HCT116 (cell line): ENCODE measurements at regions not wholly inside any gene's neighbourhood (a gene's known extent, or its start where the extent isn't known, plus 50 kb on each side); places are given as distances from the start of the nearest gene placed in this dataset.
"Not testable (repeated sequence)": the region's sequence is repeated elsewhere in the genome, so short reads cannot be mapped to it uniquely, and the experiment has no call there.

ENCODE experiments used
- ATAC-seq: fragments of 200-7000 bp; cut with Tn5 transposase; 2 replicates; pipeline ENCODE4 v1.9.1; 2020; ENCODE audit warnings: mild to moderate bottlenecking, moderate library complexity
- BruUV-seq: library from RNA; stranded (reverse); fragments of 400-500 nt; replicated peaks from 2 replicates; lab custom pipeline; 2021; lab: Mats Ljungman, UMichigan
- CTCF ChIA-PET: fragments of 300-600 bp; sonication (Branson Sonifier 250); formaldehyde crosslinking; loops from one replicate; lab custom pipeline; 2021; ENCODE audit warnings: antibody characterized with exemption; lab: Charles Lee
- POLR2A ChIA-PET: fragments of 300-600, 350-600 bp; sonication (Branson Sonifier 250); formaldehyde crosslinking; loops from one replicate; lab custom pipeline; 2021; ENCODE audit warnings: antibody characterized with exemption; lab: Charles Lee
- RAD21 ChIA-PET, 2 experiments: fragments of 300-600 bp; sonication (Branson Sonifier 250); formaldehyde crosslinking; loops; one replicate each; lab custom pipeline; 2023; ENCODE audit warnings: low total read pairs in 2 of 2; ENCODE audit not compliant: uncharacterized antibody in 2 of 2, unreplicated experiment in 2 of 2, low non-redundant PET in 1 of 2; lab: Charles Lee
- DNase-seq: peaks from one replicate; pipeline ENCODE4 v3.0.0-alpha.2; 2010; ENCODE audit warnings: low read depth, low spot score
- H2AFZ ChIP-seq: fragments of 200-600 bp; shearing (Covaris generic), sonication (generic); 2 replicates; pipeline ENCODE4 v1.6.1; 2017; ENCODE audit warnings: low read depth, mixed run types, mixed read lengths, antibody characterized with exemption, low read length; ENCODE audit not compliant: poor library complexity, severe bottlenecking
- H3K27ac ChIP-seq: 2 replicates; pipeline ENCODE4 v1.5.1; 2012; ENCODE audit warnings: low read depth, low read length
- H3K27me3 ChIP-seq: fragments of 200-600 bp; sonication (generic); 2 replicates; pipeline ENCODE4 v1.6.1; 2016; ENCODE audit warnings: mixed run types, low read length, mixed read lengths; ENCODE audit not compliant: insufficient read depth
- H3K36me3 ChIP-seq, 2 experiments: fragments of 200-500 bp in 1 of 2; fragments of 200-600 bp in 1 of 2; sonication (Bioruptor generic) in 1 of 2; sonication (generic) in 1 of 2; 2 replicates each; pipeline versions ENCODE4 v1.5.1 to v1.6.1; 2014 to 2016; ENCODE audit warnings: low read length in 2 of 2, inconsistent platforms in 1 of 2, mixed read lengths in 1 of 2, mixed run types in 1 of 2; ENCODE audit not compliant: insufficient read depth in 2 of 2, control insufficient read depth in 1 of 2
- H3K4me1 ChIP-seq, 2 experiments: fragments of 200-600 bp in 1 of 2; sonication (generic) in 1 of 2; 2 replicates each; pipeline versions ENCODE4 v1.5.1 to v1.6.1; 2012 to 2017; ENCODE audit warnings: low read length in 2 of 2, inconsistent platforms in 1 of 2, mild to moderate bottlenecking in 1 of 2, mixed read lengths in 1 of 2, mixed run types in 1 of 2, moderate library complexity in 1 of 2; ENCODE audit not compliant: insufficient read depth in 2 of 2, control insufficient read depth in 1 of 2
- H3K4me2 ChIP-seq: fragments of 200-600 bp; sonication (generic); 2 replicates; pipeline ENCODE4 v1.6.1; 2017; ENCODE audit warnings: mixed run types, low read length, mixed read lengths
- H3K4me3 ChIP-seq, 2 experiments: fragments of 200-600 bp in 1 of 2; sonication (generic) in 1 of 2; replicated peaks in 1 of 2; 2 replicates each; pipeline ENCODE4 v1.5.1; 2011 to 2016; ENCODE audit warnings: low read length in 2 of 2, control low read depth in 1 of 2, low read depth in 1 of 2, mild to moderate bottlenecking in 1 of 2, mixed read lengths in 1 of 2, mixed run types in 1 of 2
- H3K79me2 ChIP-seq: fragments of 200-600 bp; sonication (generic); 2 replicates; pipeline ENCODE4 v1.6.1; 2017; ENCODE audit warnings: mild to moderate bottlenecking, mixed run types, low read length, moderate library complexity, mixed read lengths; ENCODE audit not compliant: insufficient read depth
- H3K9ac ChIP-seq: fragments of 200-600 bp; sonication (generic); 2 replicates; pipeline ENCODE4 v1.6.1; 2016; ENCODE audit warnings: low read length, mixed read lengths
- H3K9me2 ChIP-seq: fragments of 200-600 bp; sonication (generic), shearing (Covaris generic); 2 replicates; pipeline ENCODE4 v1.6.1; 2017; ENCODE audit warnings: mixed run types, mild to moderate bottlenecking, moderate library complexity; ENCODE audit not compliant: insufficient read depth
- H3K9me3 ChIP-seq, 2 experiments: fragments of 200-500 bp in 1 of 2; fragments of 200-600 bp in 1 of 2; sonication (Bioruptor generic) in 1 of 2; sonication (generic) in 1 of 2; 2 replicates each; pipeline ENCODE4 v1.6.1; 2014 to 2017; ENCODE audit warnings: low read length in 2 of 2, mixed read lengths in 2 of 2, inconsistent platforms in 1 of 2, low read depth in 1 of 2, mild to moderate bottlenecking in 1 of 2, mixed run types in 1 of 2, moderate library complexity in 1 of 2; ENCODE audit not compliant: control insufficient read depth in 1 of 2, insufficient read depth in 1 of 2
- H4K20me1 ChIP-seq: fragments of 200-600 bp; sonication (generic), shearing (Covaris generic); 2 replicates; pipeline ENCODE4 v1.6.1; 2017; ENCODE audit warnings: mixed run types, mild to moderate bottlenecking, moderate library complexity; ENCODE audit not compliant: insufficient read depth
- ATF3 ChIP-seq: IDR thresholded peaks from 2 replicates; pipeline ENCODE4 v1.6.1; 2012
- CBX3 ChIP-seq: IDR thresholded peaks from 2 replicates; pipeline ENCODE4 v1.6.1; 2012; ENCODE audit warnings: low read depth
- CEBPB ChIP-seq: IDR thresholded peaks from 2 replicates; pipeline ENCODE4 v1.6.1; 2012; ENCODE audit warnings: low read depth
- CTCF ChIP-seq, 3 experiments: fragments of 200-600 bp in 1 of 3; sonication (generic) in 1 of 3; IDR thresholded peaks in 2 of 3; conservative IDR thresholded peaks in 1 of 3; 2 replicates each; pipeline ENCODE4 v1.5.1; 2012 to 2017; ENCODE audit warnings: low read depth in 2 of 3, low read length in 2 of 3, antibody characterized with exemption in 1 of 3, borderline replicate concordance in 1 of 3, control low read depth in 1 of 3, mild to moderate bottlenecking in 1 of 3, mixed read lengths in 1 of 3, mixed run types in 1 of 3, moderate library complexity in 1 of 3; ENCODE audit not compliant: insufficient read depth in 1 of 3
- EGR1 ChIP-seq: IDR thresholded peaks from 2 replicates; pipeline ENCODE4 v1.6.1; 2012; ENCODE audit warnings: low read depth
- ELF1 ChIP-seq: IDR thresholded peaks from 2 replicates; pipeline ENCODE4 v1.6.1; 2012; ENCODE audit warnings: low read depth, borderline replicate concordance
- EZH2phosphoT487 ChIP-seq: fragments of 200-600 bp; IDR thresholded peaks from 2 replicates; pipeline ENCODE4 v1.6.1; 2018; ENCODE audit warnings: antibody characterized with exemption, borderline replicate concordance
- FOSL1 ChIP-seq: IDR thresholded peaks from 2 replicates; pipeline ENCODE4 v1.6.1; 2012; ENCODE audit warnings: low read depth
- MAX ChIP-seq: IDR thresholded peaks from 2 replicates; pipeline ENCODE4 v1.6.1; 2012
- POLR2A ChIP-seq: IDR thresholded peaks from 2 replicates; pipeline ENCODE4 v1.7.0; 2011; ENCODE audit warnings: borderline replicate concordance; ENCODE audit not compliant: insufficient read depth, insufficient read length; ENCODE audit errors: extremely low read depth
- POLR2AphosphoS5 ChIP-seq: IDR thresholded peaks from 2 replicates; pipeline ENCODE4 v1.6.1; 2011; ENCODE audit warnings: mild to moderate bottlenecking, low read depth, low read length, moderate library complexity
- RAD21 ChIP-seq: IDR thresholded peaks from 2 replicates; pipeline ENCODE4 v1.6.1; 2012; ENCODE audit warnings: low read depth, mild to moderate bottlenecking
- REST ChIP-seq: IDR thresholded peaks from 2 replicates; pipeline ENCODE4 v1.6.1; 2012; ENCODE audit warnings: low read depth
- SIN3A ChIP-seq: IDR thresholded peaks from 2 replicates; pipeline ENCODE4 v1.6.1; 2012; ENCODE audit warnings: low read depth
- SRF ChIP-seq: IDR thresholded peaks from 2 replicates; pipeline ENCODE4 v1.6.1; 2012; ENCODE audit warnings: low read depth
- TCF7L2 ChIP-seq: IDR thresholded peaks from 2 replicates; pipeline ENCODE4 v1.7.0; 2011; ENCODE audit warnings: borderline replicate concordance, inconsistent platforms; ENCODE audit not compliant: insufficient read depth, insufficient read length; ENCODE audit errors: extremely low read depth
- YY1 ChIP-seq: IDR thresholded peaks from 2 replicates; pipeline ENCODE4 v1.6.1; 2011; ENCODE audit warnings: low read length, low read depth, moderate library complexity, mild to moderate bottlenecking; ENCODE audit not compliant: insufficient replicate concordance; ENCODE audit errors: extremely low read depth
- intact Hi-C: fragments of 100-400 bp; cut with micrococcal nuclease; formaldehyde crosslinking; loops from 2 replicates; pipeline ENCODE4 v1.10.0; 2022

- H3K27me3 ChIP-seq, result no peaks in the 10 kb centered on the region
- RAD21 ChIA-PET, result no interaction called here
- H3K9me3 ChIP-seq, result no peaks in the 10 kb centered on the region
- H4K20me1 ChIP-seq, result no peaks in the 10 kb centered on the region
- H3K4me2 ChIP-seq, result no peak overlapping the region
- POLR2A ChIA-PET, result no interaction called here
- H3K9ac ChIP-seq, result no peak overlapping the region
- no peak overlapping the region for H3K27ac ChIP-seq
- H3K36me3 ChIP-seq, result no peaks in the 10 kb centered on the region
- CTCF ChIA-PET, result no interaction called here
- no peak overlapping the region for H3K4me3 ChIP-seq
- intact Hi-C loops, result no loop called here
- no peaks in the 10 kb centered on the region for H3K9me2 ChIP-seq
- no peak overlapping the region for H2AFZ ChIP-seq
- H3K4me1 ChIP-seq, result no peaks in the 10 kb centered on the region
- BruUV-seq, result no TSS peak
- no peaks in the 10 kb centered on the region for H3K79me2 ChIP-seq
- no peak for ATAC-seq
- TF ChIP-seq MAX (no peak), TCF7L2 (no peak), RAD21 (no peak), CBX3 (no peak), SIN3A (no peak), CTCF (IDR thresholded peaks at IDR 0.05 in 2 of 3, conservative IDR thresholded peaks at IDR 0.05 in 1 of 3; ENCODE audit: borderline replicate concordance in 1 of 3, insufficient read depth in 1 of 3, low read depth in 2 of 3, low read length in 2 of 3) (no peak), ATF3 (no peak), POLR2A (no peak), EGR1 (no peak), SRF (no peak), CEBPB (no peak), YY1 (no peak), REST (no peak), POLR2AphosphoS5 (no peak), EZH2phosphoT487 (no peak), FOSL1 (no peak), ELF1 (no peak)
- DNase-seq, result no peak
These were observed 318.0 kb upstream of the KCNMB2 start for GRCh38 chr3:178218231-178218630.

GRCh38 chr3:178219661-178220060, 316.6 kb upstream of the KCNMB2 start:
- DNase-seq, H3K9ac ChIP-seq, RAD21 ChIA-PET, BruUV-seq, POLR2A ChIA-PET, H3K79me2 ChIP-seq, H3K36me3 ChIP-seq, H3K4me3 ChIP-seq, intact Hi-C loops, H3K9me2 ChIP-seq, H3K27ac ChIP-seq, H3K9me3 ChIP-seq, H4K20me1 ChIP-seq, CTCF ChIA-PET, H3K27me3 ChIP-seq, H3K4me2 ChIP-seq, ATAC-seq, H3K4me1 ChIP-seq, H2AFZ ChIP-seq: not testable (repeated sequence)
